ENCODE measurements at regions not wholly inside any gene's neighbourhood (a gene's known extent, or its start where the extent isn't known, plus 50 kb on each side); places are given as distances from the start of the nearest gene placed in this dataset.
"Not testable (repeated sequence)": the region's sequence is repeated elsewhere in the genome, so short reads cannot be mapped to it uniquely, and the experiment has no call there.

DNA sequence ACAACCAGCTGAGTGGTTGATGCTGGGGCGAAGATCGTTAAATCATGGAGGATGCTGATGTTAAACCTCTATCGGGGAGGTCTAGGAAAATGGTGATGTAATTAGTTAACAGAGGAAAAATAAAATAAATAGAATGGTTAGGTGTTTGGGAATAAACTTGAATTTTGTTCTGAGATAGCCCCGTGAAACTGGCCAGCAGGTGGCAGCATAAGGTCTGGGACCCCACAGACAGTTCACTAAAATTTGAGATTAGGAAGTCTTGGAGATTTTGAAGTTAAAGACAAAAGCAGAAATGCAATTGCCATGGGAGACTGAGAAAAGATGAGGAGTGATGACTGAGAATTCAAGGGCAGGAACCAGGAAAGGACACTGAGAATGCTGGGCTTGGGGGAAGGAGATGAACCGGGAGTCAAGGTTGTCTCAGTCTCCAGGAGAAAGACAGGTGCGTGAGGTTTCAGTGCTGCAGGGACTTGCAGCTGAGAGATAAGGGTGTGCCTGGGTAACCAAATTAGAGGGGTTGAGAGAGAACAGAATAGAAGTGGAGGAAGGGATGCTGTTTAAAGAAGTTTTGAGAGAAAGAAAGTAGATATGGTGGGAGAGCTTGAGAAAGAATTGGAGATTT, 248.0 kb downstream of the ZNF92 start:
- not testable (repeated sequence) for DNase-seq

DNA sequence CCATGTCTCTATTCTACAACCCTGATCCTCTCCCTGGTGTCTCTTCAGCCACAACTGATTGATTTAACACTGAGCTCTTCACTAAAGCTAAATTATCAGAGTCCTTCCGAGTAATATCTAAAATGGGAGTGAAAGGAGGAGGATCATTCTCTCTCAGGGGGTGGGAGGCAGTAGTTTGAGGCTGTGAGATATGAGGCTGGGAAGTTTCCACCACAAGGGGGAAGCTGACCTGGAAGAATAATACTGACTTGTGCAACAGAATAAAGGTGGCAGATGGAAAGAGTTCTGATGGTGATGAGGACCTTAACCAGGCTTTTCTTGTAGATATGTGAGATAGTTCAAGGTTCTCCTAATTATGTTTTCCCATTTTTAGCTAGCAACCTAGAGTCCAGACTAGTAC, 241.6 kb upstream of the VKORC1L1 start:
- not testable (repeated sequence) for DNase-seq

DNA sequence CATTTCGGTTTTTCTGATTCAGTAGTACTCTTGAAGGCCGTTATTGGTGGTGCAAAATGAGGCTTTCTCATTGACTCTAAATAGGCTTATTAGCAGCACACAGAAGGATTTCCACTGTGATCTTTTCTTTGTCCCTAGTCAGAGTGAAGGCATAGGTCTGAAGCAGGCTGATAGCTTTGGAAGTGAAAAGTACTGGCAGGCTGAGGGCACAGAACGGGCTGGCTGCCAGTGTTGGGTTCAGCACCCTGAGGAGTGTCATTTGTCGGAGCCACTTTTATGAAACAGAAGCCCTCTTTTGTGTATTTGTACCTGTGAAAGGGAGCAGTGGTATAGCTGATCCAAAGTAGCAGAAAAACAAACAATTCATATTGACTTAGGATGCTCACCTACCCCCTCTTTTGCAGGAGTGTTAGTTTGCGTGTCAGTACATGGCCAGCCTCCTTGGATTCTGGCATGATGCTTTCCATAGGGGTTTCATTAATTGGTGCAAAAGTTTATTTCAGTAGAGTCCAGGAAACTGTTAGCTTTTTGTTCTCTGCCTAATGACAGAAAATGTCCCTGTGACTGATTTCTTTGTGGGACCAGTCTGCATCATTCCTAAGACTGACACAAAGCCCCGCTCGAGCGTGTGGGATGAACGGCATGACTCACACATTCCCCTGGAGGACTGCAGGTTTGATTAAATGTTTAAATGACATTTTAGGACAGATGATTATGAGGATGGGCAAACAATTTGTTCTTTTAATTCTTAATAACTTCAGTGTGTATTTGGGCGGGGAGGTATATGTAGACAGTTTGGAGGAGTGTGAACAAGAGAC, 239.1 kb upstream of the VKORC1L1 start:
- DNase-seq, result not testable (repeated sequence)

DNA sequence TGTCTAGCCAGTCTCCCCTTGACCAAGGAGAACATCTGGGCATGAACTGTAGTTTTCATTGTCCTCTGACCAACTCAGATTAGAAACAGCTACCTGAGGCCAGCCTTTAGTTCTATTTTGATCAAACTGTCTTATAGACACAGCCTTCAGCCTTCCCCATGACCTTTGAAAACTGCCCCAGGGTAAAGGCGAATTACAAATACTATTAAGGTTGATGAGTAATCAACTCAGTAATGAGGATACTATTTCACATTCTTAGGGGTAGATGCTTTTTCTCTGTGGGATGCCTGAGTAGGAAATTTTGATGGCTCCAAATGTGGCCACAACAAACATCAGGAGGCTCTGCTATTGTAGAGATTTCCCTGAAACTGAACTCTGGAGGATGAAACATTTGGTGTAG, 234.0 kb upstream of the VKORC1L1 start:
- not testable (repeated sequence) for DNase-seq

DNA sequence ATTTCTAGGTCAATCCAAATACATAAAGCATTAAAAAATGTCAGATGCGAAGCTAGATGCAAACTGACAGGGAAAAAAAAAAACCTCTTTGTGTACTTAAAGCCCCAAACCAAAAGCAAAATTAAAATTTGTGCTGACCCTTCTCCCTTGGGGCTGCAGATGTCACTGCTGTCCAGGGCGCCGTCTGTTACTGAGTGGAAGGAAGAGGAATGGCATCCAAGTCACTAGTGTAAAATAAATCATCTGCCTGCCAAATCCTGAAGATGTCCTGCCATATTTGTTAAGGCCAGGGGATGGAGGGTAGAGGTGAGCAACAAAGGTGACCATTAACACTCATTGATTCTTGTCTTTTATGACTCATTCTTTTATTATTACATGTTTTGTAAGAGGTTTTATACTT, 233.2 kb upstream of the VKORC1L1 start:
- not testable (repeated sequence) for DNase-seq

DNA sequence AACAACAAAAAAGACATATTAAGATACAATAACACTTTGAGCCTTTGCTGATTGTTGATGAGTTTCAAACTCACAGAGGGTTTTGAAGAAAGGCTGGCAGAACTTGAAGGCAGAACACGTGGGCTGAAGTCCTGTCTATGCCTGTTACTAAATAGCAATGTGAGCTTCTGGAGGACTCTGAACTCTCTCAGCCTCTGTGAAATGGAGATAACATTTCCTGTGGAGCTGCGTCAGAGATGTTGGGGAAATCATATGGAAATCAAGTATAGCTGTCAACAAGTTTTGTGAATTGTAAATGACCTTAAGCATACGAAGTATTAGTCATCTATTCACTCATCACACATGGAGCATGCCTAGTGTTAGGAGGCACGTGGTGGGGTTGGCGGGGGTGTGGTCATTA, 229.4 kb upstream of the VKORC1L1 start:
- DNase-seq, result not testable (repeated sequence)

DNA sequence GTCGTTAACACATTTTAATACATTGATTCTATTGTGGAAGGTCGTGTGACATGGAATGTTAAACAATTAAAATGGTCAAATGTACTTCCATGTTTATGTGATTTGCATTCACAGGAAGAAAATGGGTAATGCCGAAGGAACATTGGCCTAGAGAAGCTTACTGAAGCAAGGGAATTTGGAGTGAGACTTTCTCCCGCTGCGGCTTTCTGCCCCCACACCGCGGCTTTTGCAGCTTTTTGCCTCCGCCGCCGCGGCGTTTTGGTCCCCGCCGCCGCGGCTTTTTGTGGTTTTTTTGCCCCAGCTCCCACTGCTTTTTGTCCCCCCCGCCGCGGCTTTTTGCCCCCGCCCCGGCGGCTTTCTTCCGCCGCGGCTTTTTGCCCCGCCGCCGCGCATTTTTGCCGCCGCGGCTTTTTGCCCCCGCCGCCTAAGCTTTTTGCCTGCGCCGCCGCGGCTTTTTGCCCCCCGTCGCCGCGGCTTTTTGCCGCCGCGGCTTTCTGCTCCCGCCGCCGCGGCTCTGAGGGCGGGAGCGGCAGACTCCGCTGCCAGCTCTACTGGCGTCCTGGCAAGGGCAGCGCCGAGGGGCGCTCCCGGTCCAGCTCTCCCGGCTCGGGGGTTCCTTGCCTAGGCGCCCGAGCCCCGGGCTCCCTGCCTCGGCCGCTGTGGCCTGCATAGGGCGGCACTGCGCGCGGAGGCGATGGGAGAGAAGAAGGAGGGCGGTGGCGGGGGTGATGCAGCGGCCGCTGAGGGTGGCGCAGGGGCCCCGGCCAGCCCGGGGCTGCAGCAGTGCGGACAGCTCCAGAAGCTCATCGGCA, 225.5 kb upstream of the VKORC1L1 start:
- DNase-seq, result not testable (repeated sequence)

DNA sequence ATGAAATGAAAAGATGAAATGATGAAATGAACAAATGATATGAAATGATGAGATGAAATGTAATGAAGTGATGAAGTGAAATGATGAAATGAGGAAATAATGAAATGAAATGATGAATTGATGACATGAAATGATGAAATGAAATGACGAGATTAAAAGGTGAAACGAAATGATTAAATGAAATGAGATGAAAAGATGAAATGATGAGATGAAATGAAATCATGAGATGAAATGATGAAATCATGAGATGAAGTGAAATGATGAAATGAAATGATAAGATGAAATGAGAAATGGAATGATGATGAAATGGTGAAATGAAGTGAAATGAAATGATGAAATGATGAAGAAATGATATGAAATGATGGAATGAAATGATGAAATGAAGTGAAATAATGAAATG, 221.7 kb upstream of the VKORC1L1 start:
- DNase-seq, result not testable (repeated sequence)

DNA sequence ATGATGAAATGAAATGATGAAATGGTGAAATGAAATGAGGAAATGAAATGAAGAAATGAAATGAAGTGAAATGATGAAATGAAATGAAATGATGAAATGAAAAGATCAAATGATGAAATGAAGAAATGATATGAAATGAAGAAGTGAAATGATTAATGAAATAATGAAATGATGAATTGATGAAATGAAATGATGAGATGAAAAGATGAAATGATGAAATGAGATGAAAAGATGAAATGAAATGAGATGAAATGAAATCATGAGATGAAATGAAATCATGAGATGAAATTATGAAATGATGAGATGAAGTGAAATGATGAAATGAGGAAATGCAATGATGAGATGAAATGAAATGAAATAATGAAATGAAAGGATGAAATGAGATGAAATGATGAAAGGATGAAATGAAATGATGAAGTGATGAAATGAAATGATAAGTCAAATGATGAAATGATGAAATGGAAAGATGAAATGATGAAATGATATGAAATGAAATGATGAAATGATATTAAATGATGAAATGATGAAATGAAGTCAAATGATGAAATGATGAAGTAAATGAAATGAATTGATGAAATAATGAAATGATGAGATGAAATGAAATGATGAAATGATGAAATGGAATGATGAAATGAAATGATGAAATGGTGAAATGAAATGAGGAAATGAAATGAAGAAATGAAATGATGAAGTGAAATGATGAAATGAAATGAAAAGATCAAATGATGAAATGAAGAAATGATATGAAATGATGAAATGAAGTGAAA, 220.9 kb upstream of the VKORC1L1 start:
- not testable (repeated sequence) for DNase-seq

DNA sequence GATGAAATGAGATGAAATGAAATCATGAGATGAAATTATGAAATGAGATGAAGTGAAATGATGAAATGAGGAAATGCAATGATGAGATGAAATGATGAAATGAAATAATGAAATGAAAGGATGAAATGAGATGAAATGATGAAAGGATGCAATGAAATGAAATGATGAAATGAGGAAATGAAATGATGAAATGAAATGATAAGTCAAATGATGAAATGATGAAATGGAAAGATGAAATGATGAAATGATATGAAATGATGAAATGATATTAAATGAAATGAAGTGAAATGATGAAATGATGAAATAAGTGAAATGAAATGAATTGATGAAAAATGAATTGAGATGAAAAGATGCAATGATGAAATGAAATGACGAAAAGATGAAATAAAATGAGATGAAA, 220.2 kb upstream of the VKORC1L1 start:
- DNase-seq, result not testable (repeated sequence)

DNA sequence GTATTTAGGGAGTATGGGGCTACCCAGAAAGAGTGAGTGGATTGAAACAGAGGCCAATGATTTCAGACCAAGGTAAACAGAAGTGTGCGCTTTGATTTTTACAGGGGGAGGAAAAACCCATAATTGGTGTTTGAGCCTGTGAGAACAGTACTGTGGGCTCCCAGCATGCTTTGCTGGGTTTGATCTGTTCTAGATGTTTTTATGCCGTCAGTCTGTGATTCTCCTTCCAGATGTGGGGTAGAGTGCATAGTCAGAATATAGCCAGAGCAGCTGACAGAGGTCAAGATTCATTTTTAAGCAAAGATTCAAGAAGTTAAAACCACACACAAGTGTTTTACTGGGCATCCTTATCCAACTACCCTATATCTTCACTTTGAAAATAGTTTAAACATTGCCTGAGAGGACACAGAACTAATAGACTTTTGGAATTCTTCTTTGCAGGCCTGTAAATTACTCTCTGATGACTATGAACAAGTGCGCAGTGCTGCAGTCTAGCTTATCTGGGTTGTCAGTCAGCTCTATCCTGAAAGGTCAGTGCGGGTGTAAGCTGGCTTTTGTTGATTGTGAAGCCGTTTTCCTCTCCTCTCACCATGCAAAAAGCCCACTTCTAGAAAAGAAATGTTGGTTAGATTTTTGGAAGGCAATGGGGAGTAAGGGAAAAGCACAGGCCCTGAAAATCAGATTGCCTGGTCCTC, 216.2 kb upstream of the VKORC1L1 start:
- DNase-seq, result not testable (repeated sequence)

DNA sequence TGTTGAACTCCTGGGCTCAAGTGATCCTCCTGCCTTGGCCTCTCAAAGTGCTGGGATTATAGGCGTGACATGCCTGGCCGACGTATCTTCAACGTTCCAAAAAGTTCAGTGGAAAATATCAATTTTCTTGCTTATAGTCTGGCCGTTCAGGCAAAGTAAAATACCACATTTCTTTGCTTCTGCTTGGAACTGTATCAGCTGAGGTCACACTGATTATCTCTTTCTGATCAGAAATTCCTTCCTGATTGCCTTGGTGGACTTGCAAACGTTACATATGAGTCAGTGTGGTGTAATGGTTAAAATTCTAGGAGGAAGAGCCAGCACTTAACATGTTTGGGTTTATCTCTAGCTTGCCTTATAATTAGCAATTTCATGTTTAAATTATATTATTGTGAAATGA, 189.5 kb upstream of the VKORC1L1 start:
- DNase-seq, result not testable (repeated sequence)

DNA sequence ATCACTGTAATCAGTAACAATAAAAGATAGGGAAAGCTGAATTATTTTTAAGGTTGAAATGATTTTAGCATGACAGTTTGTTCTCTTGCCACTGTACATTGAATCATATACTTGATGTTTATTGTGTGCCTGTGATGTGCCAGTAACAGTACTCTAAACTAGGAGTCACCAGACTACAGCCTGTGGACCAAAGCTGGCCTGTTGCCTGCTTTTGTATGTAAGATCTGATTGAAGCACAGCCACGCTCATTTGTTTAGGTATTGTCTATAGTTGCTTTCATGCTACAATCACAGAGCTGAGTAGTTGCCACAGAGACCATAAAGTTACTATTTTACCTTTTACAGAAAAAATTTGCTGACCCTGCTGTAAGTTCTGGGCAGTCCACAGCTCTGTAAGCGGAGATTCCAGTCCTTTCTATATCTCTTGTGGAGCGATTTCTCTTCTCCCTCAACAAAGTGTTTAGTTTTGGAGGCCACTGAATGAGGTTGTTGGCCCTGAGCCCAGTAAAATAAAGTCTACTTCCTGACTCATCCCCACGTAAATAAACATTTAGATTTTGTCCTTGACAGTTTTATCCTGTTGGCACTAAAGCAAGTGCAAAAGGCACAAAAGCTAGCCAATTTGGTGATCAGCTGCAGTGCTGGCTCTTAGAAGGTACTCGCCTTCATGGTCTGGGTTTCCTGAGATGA, 173.7 kb upstream of the VKORC1L1 start:
- not testable (repeated sequence) for DNase-seq

DNA sequence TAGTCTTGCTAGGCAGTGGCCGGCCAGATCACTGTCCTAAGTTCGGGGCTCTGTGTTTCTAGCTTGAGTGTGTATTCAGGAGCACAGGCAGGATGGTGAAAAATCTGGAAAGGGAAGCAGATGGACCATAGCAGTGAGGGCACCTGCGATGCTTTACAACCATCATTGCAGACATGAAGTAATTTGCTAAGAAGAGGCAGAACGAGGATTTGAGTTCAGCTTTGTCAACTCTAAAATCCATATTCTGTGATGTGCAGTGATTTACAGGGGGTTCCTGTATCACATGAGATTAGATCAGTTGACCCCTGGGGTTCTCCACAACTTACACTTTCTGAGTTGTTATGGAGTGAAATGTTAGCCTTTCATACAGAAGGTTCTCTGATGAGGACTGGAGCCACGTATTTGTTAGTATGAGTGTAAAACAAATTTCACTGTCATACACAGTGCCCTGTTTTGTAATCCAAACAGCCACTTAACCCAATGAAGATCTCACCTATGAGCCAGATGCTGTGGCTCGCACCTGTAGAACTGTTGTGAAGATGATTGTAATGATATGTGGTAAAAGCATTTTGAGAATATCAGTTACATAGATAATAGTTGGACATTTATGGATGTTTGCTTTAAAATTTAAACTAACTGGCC, 173.0 kb upstream of the VKORC1L1 start:
- not testable (repeated sequence) for DNase-seq

DNA sequence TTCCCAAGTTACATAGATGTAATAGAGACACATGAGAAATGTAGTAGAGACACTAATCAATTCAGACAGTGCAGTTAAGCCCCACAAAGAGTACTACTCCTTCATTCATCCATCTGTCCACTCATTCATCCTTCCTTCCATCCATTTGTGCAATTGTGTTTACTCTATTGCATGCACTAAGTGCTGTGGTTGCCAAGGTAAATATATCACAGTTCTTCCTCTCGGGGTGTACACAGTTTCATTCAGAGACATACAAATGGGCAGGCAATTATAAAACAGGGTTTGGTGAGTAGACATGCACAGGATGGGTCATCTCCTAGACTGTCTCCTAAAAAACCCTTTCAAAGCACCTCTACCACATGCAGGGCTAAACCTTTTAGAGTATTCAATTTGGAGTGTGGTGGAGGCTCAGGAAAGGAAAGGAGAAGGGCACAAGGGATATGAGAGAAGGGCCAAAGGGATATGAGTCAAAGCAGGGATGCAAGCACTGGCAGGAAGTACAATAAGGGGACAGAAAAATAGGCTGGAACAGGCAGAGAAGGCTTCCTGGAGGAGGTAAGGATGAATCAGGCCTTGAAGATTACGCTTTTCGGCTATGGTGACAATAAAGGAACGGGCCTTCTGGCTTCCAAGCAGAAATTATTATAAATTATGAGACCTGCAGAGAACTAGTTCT, 153.6 kb upstream of the VKORC1L1 start:
- DNase-seq, result not testable (repeated sequence)

DNA sequence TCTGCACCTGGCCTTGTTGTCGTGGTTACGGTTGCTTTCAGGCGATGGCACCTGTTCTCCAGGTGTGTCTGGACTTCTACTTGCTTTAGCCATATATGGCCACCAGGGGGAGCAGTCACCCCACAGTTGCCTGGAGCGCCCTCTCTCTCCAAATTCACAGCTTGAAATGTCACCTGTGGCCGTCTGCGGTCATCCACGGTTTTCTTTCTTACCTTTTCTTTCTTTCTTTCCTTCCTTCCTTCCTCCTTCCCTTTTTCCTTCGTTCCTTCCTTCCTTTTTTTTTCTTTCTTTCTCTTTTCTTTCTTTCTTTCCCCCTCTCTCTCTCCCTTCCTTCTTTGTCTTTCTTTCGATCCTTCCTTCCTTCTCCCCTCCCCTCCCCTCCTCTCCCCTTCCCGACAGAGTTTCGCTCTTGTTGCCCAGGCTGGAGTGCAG, 150.5 kb upstream of the VKORC1L1 start:
- peak; percentile 45 for DNase-seq

DNA sequence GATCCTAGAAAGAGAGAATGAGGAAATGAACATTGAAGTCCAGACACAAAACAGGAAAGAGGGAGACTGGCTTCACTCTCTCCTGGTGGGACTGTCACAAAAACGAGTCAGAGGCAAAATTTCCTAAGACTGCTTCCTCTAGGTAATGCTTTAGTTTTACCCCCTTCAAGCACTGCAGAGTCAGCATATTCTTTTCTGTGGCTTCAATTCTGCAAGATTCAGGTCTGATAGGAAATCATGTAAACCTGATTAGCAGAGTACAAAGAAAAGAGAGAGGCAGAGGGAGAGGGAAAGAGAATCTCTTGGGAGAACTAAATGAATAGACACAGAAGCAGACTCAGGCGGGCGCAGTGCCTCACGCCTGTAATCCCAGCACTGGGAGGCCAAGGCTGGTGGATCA, 145.7 kb upstream of the VKORC1L1 start:
- not testable (repeated sequence) for DNase-seq

DNA sequence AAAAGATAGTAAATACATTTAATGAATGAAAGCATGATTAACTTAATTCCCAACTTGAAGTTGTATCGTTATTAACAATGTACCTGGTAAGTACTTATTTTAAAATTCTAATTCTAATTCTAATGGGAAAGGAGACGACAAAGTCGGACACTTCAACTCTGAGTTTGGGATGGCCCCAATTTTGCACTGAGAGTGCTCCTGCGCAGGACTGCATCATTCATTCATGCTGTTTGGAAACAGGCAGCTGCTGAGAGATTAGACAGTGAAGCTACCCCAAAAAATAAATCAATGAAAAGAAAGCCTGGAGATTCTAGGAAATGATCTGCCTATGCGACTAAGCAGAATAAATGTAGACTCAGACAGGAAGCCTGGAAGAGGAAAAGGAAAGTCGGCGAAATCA, 141.7 kb upstream of the VKORC1L1 start:
- DNase-seq, result no peak

DNA sequence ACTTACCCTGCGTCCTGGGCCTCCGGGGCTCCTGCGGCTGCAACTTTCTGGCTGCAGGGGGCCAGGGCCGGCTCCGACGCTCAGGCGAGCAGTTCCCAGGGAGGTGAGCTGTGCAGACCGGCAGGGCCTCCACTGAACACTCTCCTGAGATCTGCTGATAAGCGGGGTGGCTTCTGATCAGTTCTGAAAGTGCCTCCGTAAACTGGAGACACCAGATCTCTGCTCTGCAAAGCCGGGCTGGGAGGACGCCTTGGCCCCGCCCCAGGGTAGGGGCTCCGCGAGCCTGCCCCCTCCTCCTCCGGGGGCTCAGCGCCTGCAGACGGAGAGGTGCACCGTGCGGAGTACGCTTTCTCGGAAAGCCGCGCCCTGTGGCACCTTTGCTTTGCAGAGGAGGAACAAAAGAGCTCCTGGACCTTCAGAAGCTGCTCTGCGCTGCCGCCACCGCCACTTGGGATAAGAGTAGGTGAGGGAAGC, 141.3 kb upstream of the VKORC1L1 start:
- peak; percentile 28 for DNase-seq

Data from renal pelvis (tissue), 1 donor.